Esophagus (tissue), 2 donors: ENCODE measurements at regions not wholly inside any gene's neighbourhood (a gene's known extent, or its start where the extent isn't known, plus 50 kb on each side); places are given as distances from the start of the nearest gene placed in this dataset.

Experiments used
- H3K27ac ChIP-seq, 2 donors: one replicate each; pipeline ENCODE4 v1.5.1; 2013; ENCODE audit warnings: low read depth in 2 of 2, mild to moderate bottlenecking in 2 of 2, inconsistent platforms in 1 of 2, low read length in 1 of 2, moderate library complexity in 1 of 2
- H3K27me3 ChIP-seq, 2 donors: one replicate each; pipeline ENCODE4 v1.6.1; 2013; ENCODE audit warnings: low read length in 2 of 2, control low read depth in 1 of 2, mild to moderate bottlenecking in 1 of 2; ENCODE audit not compliant: insufficient read depth in 2 of 2, control insufficient read depth in 1 of 2
- H3K36me3 ChIP-seq, 2 donors: one replicate each; pipeline ENCODE4 v1.6.1; 2013; ENCODE audit warnings: low read length in 1 of 2; ENCODE audit not compliant: control insufficient read depth in 2 of 2, insufficient read depth in 2 of 2
- H3K4me1 ChIP-seq, 2 donors: one replicate each; pipeline ENCODE4 v1.6.1; 2013; ENCODE audit warnings: low read length in 1 of 2; ENCODE audit not compliant: control insufficient read depth in 2 of 2, insufficient read depth in 2 of 2
- H3K4me3 ChIP-seq, 2 donors: one replicate each; pipeline ENCODE4 v1.5.1; 2013; ENCODE audit warnings: low read length in 2 of 2, mild to moderate bottlenecking in 2 of 2, low read depth in 1 of 2, moderate library complexity in 1 of 2
- H3K9me3 ChIP-seq, 2 donors: one replicate each; pipeline ENCODE4 v1.6.1; 2013; ENCODE audit warnings: mild to moderate bottlenecking in 2 of 2, low read depth in 1 of 2, low read length in 1 of 2, moderate library complexity in 1 of 2; ENCODE audit not compliant: control insufficient read depth in 2 of 2, insufficient read depth in 1 of 2
- WGBS, 2 donors: extraction: QIAGEN DNeasy Blood & Tissue Kit; methylation state at CpG; one replicate each; pipeline ENCODE4 v1.1.7; 2013; 5-methylcytosine and 5-hydroxymethylcytosine counted together
- donor health status: healthy with polysubstance abuse.
- donor health status: Bipolar disorder and iron deficiency.

DNA sequence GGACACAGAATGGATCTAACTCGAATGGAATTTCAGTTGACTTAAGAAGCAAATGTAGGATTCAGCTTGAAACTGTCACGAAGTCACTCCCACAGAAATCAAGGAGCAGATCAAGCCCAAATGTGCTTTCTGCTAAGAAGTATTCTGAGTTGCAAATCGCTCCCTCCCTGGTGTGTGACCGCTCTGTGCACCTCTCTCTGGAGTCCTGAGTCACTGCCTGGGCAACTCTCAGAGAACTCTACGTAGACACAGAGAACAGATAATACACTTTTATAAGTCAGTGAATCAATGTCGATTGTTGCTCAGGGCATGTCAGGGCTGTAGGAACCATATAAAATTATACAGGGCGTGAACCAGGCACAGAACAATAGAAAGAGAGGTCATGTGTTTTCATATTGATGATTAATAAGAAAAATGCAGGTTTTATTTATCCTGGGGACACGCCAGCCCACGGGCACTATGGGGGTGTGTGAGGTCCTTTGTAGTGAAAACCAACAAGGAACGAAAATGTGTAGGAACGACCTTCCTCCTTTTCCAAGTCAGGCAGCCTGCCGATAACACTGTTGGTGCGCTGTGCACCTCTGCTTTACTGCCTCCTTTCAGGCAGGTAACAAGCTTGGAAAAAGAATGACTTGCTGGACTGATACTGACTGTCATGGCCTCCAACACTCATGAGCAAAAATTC, 248.1 kb upstream of the FOXQ1 start:
- no peaks in the 10 kb centered on the region for H3K27me3 ChIP-seq
- peaks cover 2% of the 10 kb centered on the region in 2 donors for H3K4me1 ChIP-seq
- no peaks in the 10 kb centered on the region for H3K36me3 ChIP-seq
- H3K4me3 ChIP-seq: no peak overlapping the region
- 44 to 61% methylated on average over 13 of the region's 13 CpGs for WGBS, 2 donors
- H3K9me3 ChIP-seq: no peaks in the 10 kb centered on the region
- H3K27ac ChIP-seq: peak overlapping the region; percentile 76 to 92

DNA sequence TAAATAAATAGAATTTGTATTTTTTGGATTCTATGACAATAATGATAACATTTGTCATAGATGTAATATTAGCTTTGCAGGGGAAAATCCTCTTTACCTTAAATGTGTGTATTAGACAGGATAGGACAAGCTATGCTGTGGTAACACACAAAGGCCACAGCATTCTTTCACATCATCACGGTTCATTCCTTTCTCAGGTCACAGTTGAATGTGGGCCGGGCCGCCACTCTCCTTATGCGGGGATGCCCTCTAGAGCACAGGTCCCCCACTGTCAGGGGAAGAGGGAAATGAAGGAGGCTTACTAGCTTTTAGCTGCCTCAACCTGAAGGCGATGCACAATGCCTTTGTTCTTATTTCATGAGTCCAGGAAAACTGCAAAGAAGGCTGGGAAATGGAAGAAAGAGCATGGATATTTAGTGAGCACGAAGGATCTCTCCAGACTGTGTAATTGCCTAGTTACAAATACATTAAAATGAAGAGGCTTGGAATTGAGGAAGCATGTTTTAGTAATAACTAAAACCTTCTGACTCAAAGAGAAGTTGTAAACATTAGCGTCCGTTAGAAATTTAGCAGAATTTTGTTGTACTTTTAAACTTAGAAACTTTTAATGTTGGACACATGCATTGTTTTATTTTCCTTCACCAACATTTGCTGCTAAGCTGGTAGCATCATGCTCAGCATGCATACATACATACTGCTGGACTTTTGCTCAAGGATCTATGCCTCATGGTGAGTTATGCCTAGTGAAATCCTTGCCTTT, 248.9 kb upstream of the FOXQ1 start:
- Histone ChIP-seq H3K27me3 (no peaks in the 10 kb centered on the region), H3K4me3 (no peak overlapping the region), H3K4me1 (peaks cover 2% of the 10 kb centered on the region in 2 donors), H3K9me3 (no peaks in the 10 kb centered on the region), H3K36me3 (no peaks in the 10 kb centered on the region), H3K27ac (peak overlapping the region; percentile 64 to 76)
- WGBS, 2 donors: 74 to 79% methylated on average over 8 of the region's 8 CpGs

- WGBS, 2 donors: 72 to 76% methylated on average over 6 of the region's 6 CpGs
- H3K4me3 ChIP-seq: no peak overlapping the region
- H3K27ac ChIP-seq: no peak overlapping the region
- H3K9me3 ChIP-seq: no peaks in the 10 kb centered on the region
- peaks cover under 1 to 5% of the 10 kb centered on the region in 2 donors for H3K4me1 ChIP-seq
- H3K36me3 ChIP-seq: no peaks in the 10 kb centered on the region
- H3K27me3 ChIP-seq: no peaks in the 10 kb centered on the region
These were observed 252.3 kb upstream of the FOXQ1 start for GRCh38 chr6:1059596-1059995.

DNA sequence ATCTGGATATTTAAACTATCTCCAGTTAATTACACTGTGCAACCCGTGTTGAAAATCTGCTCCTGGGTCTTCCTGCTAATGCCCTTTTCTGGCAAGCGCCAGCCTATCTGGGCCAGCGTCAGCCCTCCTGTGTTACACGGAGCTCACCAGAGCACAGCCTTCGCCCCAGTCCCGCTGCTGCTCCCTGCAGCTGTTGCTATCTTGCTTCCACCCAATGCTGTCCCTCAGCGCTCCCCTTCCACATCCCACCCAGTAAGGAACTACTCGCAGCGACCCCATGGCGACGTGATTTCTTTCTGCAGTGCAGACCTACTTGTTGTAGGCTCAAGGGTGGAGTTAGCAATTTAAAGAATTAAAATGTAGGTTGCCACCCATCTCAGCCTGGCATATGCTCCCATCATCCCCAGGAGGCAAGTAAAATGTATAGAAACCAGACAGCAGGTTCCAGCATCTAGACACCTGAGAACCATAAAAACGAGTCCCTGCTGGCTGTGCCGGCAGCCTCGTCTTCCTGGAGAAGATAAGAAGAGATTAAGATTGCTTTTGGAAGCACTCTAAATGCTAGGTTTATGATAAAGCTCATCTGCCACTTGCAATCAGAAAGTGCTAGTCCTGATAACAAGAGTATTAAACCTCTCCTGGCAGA, 254.3 kb upstream of the FOXQ1 start:
- Histone ChIP-seq H3K27ac (no peak overlapping the region), H3K9me3 (no peaks in the 10 kb centered on the region), H3K27me3 (no peaks in the 10 kb centered on the region), H3K4me1 (peaks cover 0 to 4% of the 10 kb centered on the region in 2 donors), H3K36me3 (no peaks in the 10 kb centered on the region), H3K4me3 (no peak overlapping the region)
- 77 to 83% methylated on average over 14 of the region's 14 CpGs for WGBS, 2 donors

- no peak overlapping the region for H3K4me3 ChIP-seq
- no peaks in the 10 kb centered on the region for H3K27me3 ChIP-seq
- H3K27ac ChIP-seq: no peak overlapping the region
- H3K9me3 ChIP-seq: no peaks in the 10 kb centered on the region
- H3K36me3 ChIP-seq: no peaks in the 10 kb centered on the region
- H3K4me1 ChIP-seq: peaks cover 0 to 4% of the 10 kb centered on the region in 2 donors
- 67 to 69% methylated on average over 16 of the region's 16 CpGs for WGBS, 2 donors
These were observed 256.6 kb upstream of the FOXQ1 start for GRCh38 chr6:1055015-1055921.

GRCh38 chr6:1054653-1055014, 257.3 kb upstream of the FOXQ1 start:
- Histone ChIP-seq H3K9me3 (no peaks in the 10 kb centered on the region), H3K4me1 (peaks cover 0 to 4% of the 10 kb centered on the region in 2 donors), H3K27ac (no peak overlapping the region), H3K36me3 (no peaks in the 10 kb centered on the region), H3K27me3 (no peaks in the 10 kb centered on the region), H3K4me3 (no peak overlapping the region)
- WGBS, 2 donors: 71 to 85% methylated on average over 3 of the region's 3 CpGs

- WGBS, 2 donors: 68 to 71% methylated on average over 7 of the region's 7 CpGs
- peaks cover 0 to 4% of the 10 kb centered on the region in 2 donors for H3K4me1 ChIP-seq
These were observed 258.3 kb upstream of the FOXQ1 start for GRCh38 chr6:1053586-1053985.

GRCh38 chr6:1052262-1052661, 259.6 kb upstream of the FOXQ1 start:
- H3K4me1 ChIP-seq: peaks cover 2 to 9% of the 10 kb centered on the region in 2 donors
- H3K4me3 ChIP-seq: no peak overlapping the region
- H3K27me3 ChIP-seq: no peaks in the 10 kb centered on the region
- no peaks in the 10 kb centered on the region for H3K36me3 ChIP-seq
- H3K27ac ChIP-seq: no peak overlapping the region
- WGBS, 2 donors: 93 to 95% methylated on average over 3 of the region's 3 CpGs
- no peaks in the 10 kb centered on the region for H3K9me3 ChIP-seq

More at GRCh38 chr6:1053586-1053985, 258.3 kb upstream of the FOXQ1 start:
- H3K27ac ChIP-seq: no peak overlapping the region
- no peaks in the 10 kb centered on the region for H3K9me3 ChIP-seq
- no peak overlapping the region for H3K4me3 ChIP-seq
- H3K27me3 ChIP-seq: no peaks in the 10 kb centered on the region
- H3K36me3 ChIP-seq: no peaks in the 10 kb centered on the region

DNA sequence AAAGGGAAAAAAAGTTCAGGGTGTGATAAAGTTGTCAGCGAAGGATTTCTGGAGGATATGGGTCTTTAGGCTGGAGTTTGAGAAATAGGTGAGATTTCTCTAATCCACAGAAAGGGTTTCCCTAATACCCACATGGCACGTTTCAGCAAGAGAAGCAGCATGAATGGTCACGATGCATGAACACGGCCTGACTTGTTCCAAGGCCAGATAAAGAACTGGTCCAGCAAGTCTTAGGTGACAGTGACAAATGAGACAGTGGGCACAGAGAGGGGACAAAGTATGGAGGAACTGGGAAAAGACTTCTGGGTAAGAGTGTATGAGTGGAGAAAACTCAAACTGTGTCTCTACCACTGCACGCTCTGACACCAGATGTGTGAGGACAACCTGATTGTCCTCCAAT, 262.0 kb upstream of the FOXQ1 start:
- 55 to 58% methylated on average over 5 of the region's 5 CpGs for WGBS, 2 donors
- Histone ChIP-seq H3K4me3 (no peak overlapping the region), H3K4me1 (peaks cover 2 to 5% of the 10 kb centered on the region in 2 donors), H3K9me3 (no peaks in the 10 kb centered on the region), H3K36me3 (no peaks in the 10 kb centered on the region), H3K27me3 (no peaks in the 10 kb centered on the region), H3K27ac (no peak overlapping the region)
